ENCODE measurements at regions not wholly inside any gene's neighbourhood (a gene's known extent, or its start where the extent isn't known, plus 50 kb on each side); places are given as distances from the start of the nearest gene placed in this dataset.

- no peak for DNase-seq
Measured at GRCh38 chr3:43206632-43207031, 79.7 kb upstream of the SNRK start.

DNA sequence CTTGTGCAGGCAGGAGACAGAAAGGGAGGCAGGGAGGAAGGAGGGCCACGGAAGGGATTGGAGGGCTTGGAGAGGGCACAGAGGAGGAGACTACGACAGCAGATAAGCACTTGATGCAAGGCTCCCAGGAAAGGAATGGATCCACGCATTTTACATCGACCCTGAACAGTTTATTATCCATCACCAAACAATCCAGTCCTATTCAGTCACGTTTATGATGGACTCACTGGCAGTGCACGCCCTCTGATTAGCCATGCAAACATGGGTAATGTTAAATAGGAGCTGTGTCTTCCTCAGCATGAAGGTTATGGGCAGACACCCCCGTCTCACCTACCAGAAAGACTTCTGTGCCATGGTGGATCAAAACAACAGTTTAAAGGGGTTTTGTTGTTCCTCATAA, 80.2 kb upstream of the SNRK start:
- no peak for DNase-seq

- peak; percentile 15 for DNase-seq
Measured at GRCh38 chr3:43203022-43203421, 83.3 kb upstream of the SNRK start.

DNA sequence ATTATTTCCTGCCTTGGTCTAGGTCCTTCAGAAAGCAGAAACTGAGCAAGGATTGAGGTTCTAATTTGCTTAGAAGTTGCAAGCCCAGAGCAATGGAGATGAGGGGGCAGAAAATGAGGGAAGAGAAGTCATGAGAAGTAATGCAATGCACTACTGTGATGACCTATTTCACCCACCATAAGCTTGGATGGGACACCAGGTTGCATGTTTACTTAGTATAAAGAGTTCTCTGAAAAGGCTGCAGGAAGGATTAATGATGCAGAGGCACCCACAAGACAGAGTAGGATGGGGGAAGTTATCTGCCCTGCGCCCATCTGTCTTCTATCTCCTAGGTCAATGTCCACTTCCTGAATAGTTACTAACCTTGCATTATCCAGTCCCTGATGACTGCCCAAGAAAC, 84.8 kb upstream of the SNRK start:
- no peak for DNase-seq

DNA sequence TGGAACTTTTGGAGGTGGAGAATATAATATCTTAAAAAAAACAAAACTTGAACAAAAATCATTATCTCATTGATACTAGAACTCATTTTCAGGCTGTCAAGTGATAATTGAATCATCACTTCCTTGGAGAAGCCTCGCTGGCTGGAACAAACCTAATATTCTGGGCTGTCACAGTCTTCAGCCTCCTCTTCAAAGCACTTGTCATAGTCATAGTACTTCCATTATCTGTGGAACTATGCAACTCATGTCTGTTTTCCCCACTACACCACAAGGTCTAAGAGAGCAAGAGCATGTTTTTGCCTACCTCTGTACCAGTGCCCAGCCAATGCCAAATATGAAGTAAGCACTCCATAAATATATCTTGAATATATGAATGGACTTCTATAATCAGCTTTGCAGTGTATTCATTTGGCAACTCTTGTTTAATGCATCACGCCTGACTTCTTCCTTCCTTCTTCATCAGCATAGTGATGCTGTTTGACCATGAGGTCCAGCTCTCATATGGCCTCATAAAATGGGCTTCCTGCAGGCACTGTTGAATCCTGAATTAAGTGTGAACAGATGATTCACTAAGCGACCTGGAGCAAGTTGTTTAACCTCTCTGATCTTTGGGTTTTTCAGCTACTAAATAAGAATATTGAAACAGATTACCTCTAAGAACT, 86.6 kb upstream of the SNRK start:
- no peak for DNase-seq

GRCh38 chr3:43198791-43199644, 87.3 kb upstream of the SNRK start:
- DNase-seq: no peak

DNA sequence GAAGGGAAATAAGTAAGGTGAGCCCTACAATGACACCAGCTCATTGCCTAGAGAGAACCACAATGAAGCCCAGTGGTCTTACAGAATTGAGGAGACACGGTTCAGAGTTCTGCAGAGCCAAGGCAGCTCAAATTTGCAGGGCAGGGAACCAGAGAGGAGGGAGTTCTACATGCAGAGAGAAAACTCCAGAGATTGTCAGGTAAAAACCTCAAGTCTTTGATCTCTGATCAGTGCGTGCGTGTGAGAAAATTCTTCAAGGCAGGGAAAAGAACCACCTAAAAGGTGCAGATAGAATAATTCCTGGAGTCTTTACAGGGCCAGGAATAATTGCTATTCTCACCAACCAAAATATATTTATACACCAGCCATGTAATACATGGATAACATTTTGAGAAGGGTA, 88.0 kb upstream of the SNRK start:
- DNase-seq: no peak

GRCh38 chr3:43197181-43197580, 89.2 kb upstream of the SNRK start:
- no peak for DNase-seq

DNA sequence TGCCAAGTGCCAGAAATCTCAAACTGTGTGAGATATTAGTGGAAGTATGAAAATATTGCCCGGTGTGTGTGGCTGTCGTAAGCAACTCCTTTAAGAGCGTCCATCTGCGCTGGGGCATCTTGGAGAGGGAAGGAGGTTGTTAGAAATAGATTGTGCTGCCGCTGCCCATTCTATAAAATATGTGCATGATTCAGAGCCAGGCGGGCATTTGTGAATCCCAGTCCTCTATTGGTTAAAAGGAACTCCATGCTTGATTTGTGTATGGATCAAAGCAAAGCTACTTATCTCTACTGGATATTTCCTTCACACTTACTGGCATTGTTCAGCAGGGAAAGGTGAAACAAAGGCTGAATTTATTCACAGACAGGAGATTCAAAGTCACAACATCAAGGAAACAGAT, 89.6 kb upstream of the SNRK start:
- no peak for DNase-seq

GRCh38 chr3:43195115-43195498, 89.2 kb upstream of the POMGNT2 start:
- DNase-seq: no peak

DNA sequence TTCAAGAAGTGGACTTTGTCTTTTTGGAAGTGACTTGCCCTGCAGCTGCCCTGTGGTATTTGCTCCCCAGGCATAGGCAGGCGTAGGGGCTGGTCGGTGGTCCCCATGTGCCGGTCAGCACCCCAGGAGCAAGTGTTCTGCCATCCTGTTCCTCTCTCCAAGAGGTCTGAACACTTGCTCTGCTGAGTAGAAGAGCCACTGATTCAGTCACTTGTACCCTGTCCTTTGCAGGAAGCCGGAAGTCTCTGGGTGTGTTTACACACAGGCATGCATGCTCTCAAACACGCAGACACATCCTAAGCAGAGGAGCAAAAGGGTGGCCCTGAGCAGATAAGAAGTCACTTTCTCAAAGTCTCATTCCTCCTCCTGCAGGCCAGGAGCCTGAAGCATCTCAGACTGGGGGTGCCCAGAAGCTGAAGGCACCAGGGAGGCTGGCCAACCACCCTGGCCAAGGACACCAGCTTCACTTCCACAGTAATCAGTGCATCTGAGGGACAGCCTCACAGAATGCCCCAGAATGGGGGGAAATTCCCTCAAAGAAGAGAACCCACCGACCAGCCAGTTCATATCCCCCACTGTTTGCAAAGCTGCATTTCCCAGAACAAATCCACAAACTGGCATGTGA, 88.7 kb upstream of the POMGNT2 start:
- no peak for DNase-seq

DNA sequence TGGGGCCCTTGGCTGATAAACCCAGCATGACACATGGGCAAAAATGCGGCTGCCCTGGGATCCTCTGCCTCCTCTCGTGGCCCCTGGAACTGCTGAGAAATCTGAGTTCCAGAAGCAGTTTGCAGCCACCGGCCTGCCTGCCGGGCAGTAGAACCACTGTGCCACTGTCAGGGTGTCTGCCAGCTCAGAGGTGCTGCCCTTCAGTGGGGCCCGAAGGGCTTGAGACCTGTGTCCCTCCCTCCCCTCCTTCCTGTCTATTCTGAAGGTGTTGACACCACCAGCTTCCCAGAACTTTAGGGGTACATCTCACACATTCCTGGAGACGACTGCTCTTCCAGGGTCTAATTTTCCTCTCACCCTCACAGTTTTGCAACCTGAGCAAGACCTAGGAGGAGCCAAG, 88.2 kb upstream of the POMGNT2 start:
- no peak for DNase-seq

GRCh38 chr3:43192028-43192427, 86.1 kb upstream of the POMGNT2 start:
- no peak for DNase-seq

DNA sequence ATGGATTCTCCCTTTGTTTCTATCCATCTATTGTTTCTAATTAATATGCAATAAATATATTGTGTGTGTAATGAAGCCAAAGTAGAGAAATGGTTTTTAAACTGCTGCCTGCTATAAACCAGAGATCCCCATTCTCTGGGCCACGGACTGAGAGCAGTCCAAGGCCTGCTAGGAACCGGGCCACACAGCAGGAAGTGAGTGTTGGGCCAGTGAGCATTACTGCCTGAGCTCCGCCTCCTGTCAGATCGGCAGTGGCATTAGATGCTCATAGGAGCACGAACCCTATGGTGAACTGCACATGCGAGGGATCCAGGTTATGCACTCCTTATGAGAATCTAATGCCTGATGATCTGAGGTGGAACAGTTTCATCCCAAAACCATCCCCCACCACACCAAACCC, 85.2 kb upstream of the POMGNT2 start:
- DNase-seq: no peak

DNA sequence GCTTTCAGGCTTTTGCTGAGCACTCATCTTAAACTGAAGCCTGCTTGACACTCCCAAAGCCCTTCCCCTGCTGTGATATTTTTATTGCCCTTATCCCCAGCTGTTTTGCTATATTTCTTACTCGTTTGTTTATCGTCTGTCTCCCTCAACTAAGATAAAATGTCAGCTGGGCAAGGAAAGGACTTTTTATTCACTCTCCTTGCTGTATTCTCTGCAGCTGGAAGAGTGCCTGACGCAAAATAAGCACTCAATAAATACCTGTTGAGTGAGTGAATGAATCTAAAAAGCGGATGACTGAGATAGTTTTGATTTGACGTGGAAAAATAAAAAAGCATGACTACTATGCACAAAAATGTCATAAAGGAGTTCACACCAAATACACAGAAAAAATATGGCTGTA, 84.8 kb upstream of the POMGNT2 start:
- no peak for DNase-seq

GRCh38 chr3:43187836-43188479, 82.1 kb upstream of the POMGNT2 start:
- DNase-seq: no peak

DNA sequence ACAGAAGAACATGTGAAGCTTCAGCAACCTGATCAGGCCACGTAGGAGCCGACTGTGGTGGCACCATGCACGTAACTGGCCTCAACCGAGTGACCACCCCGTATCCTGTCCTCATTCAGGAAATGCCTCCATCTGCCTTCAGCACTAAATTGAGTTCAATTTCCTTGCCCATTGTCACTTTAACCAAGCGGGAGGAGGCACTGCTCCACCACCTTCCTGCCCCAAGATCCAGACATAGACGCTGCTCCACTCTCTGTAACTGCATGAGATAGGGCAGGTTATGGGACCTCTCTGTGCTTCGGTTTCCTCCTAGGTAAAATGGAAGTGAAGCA, 80.1 kb upstream of the POMGNT2 start:
- no peak for DNase-seq

- no peak for DNase-seq
Measured at GRCh38 chr3:43185274-43185982, 79.5 kb upstream of the POMGNT2 start.

DNA sequence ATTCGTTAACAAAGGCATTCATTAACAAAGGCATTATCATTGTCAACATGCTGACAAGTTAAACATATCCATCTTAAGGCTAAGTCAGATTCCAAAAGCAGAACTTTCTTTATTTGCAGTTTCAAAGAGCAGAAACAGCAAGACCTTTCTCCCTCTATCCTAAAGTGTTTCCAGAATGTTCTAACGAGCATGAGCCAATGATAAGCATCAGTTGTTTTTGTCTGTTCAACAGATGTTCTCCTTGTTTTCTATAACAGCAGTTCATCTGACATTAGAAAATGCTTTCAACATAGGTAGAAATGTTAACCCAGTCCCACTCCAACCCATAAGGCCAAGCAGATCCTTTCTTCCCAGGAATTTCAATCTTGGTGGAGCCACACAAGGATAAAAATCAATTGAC, 77.6 kb upstream of the POMGNT2 start:
- no peak for DNase-seq

DNA sequence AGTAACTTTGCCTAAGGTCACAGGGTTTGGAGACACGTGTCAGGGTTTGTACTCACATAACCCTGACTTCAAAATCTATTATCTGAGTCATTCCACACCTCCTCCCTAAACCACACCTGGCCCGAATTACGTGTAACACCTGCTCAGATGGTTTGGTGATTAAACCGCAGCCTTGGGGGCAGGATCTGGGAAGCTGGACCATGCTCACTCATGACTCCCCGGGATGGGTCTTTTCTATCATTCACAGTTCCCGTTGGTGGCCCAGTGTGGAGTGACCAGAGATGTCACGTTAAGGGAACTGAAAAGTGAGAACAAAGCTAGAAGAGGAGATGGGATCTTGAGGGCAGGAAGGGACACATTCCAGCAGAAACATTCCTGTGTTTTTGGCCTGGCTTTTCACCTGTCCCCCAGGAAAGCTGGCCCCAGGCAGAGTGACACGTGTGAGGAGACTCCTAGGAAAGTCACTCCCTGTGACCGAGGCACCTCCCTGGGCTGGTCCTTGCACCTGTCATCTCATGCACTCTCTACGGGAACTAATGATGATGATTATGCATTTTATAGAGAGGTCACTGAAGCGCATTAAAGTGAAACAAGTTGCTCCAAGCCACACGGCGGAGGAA, 75.4 kb upstream of the POMGNT2 start:
- DNase-seq: no peak

DNA sequence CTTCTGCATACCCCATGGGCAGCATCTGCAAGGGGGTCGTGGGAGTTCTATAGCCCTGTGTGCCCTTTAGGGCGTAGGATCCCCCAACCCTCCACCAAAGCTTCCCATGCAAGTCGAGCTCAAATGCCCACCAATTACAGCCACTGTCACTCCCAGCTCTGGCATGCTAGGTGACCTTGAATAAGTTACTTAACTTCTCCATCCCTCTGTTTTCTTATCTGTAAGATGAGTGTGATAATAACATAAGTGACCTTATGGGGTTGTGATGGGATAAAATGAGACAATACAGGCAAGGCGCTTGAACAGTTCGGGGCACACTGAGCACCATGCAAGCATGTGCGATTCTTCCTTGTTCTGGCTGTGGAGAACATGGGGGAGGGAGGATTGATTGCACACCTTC, 74.8 kb upstream of the POMGNT2 start:
- DNase-seq: no peak

DNA sequence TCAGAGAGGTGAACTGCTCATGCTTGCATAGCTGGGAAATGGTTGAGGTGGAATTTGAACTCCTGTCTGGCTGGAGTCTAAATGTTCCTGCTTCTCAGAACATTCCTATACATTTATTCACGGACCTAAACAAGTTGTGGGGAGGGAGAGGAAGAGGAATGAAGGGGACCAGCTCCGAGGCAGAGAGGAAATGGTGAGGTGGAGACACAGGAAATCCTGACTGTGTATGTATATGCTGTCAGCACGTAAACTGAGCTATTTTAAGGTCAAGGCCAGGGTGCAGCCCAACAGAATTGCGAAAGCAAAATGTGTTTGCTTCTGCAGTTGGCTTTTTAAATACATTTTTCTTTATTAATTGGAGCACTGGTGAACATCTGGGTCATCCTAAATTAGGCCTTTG, 74.1 kb upstream of the POMGNT2 start:
- peak; percentile 38 for DNase-seq

DNA sequence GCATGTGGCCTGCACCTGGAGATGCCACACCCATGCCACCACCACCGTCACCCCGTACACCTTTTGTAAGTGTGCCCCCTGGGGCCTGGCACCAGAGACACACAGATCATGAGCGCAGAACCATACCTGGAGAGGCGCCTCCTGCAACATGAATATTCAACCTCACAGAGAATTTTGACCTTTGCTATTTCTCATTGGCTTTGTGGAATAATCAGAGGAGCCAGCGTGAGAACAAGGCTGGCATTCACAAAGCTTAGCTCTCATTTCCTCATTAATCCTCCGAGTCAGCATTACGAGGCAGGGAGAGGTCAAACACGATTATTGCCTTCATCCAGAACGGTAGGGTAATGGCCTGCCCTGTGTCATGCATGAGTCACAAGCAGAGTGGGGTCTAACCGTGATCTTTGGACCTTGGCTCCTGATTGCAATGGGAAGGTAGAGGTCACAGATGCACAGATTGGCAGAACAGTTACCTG, 73.0 kb upstream of the POMGNT2 start:
- DNase-seq: no peak
